SK-N-SH (cell line): ENCODE measurements at regions not wholly inside any gene's neighbourhood (a gene's known extent, or its start where the extent isn't known, plus 50 kb on each side); places are given as distances from the start of the nearest gene placed in this dataset.
"Not testable (repeated sequence)": the region's sequence is repeated elsewhere in the genome, so short reads cannot be mapped to it uniquely, and the experiment has no call there.

Source experiments
- CTCF ChIA-PET: fragments of 300-600, 350-600 bp; formaldehyde crosslinking; extraction: SDS; loops from one replicate; lab custom pipeline; 2021; lab: Yijun Ruan, JAX
- POLR2A ChIA-PET: fragments of 350-600 bp; sonication (Branson Sonifier 250); formaldehyde crosslinking; extraction: SDS; loops from one replicate; lab custom pipeline; 2020; ENCODE audit warnings: antibody characterized with exemption, inconsistent platforms; lab: Yijun Ruan, JAX
- DNase-seq: peaks from one replicate; pipeline ENCODE4 v3.0.0; 2012
- H2AFZ ChIP-seq: fragments of 200-600 bp; sonication (generic); 2 replicates; pipeline ENCODE4 v1.8.1; 2016; ENCODE audit warnings: antibody characterized with exemption, mild to moderate bottlenecking, low read depth
- H3F3A ChIP-seq: fragments of 200-600 bp; sonication (generic); replicated peaks from 2 replicates; pipeline ENCODE3; 2016; ENCODE audit warnings: antibody characterized with exemption, mild to moderate bottlenecking; ENCODE audit not compliant: insufficient read depth
- H3K27ac ChIP-seq, 2 experiments: fragments of 200-500 bp in 1 of 2; fragments of 200-600 bp in 1 of 2; sonication (Bioruptor generic) in 1 of 2; sonication (generic), shearing (Covaris generic) in 1 of 2; 2 replicates each; pipeline versions ENCODE4 v1.5.1 to v1.6.1; 2014 to 2016; ENCODE audit warnings: low read depth in 2 of 2, inconsistent platforms in 1 of 2, low read length in 1 of 2, mild to moderate bottlenecking in 1 of 2, mixed read lengths in 1 of 2
- H3K27me3 ChIP-seq: fragments of 200-600 bp; sonication (generic), shearing (Covaris generic); 2 replicates; pipeline ENCODE4 v1.6.1; 2016; ENCODE audit warnings: mixed run types; ENCODE audit not compliant: insufficient read depth
- H3K36me3 ChIP-seq, 2 experiments: fragments of 200-500 bp in 1 of 2; fragments of 200-600 bp in 1 of 2; sonication (Bioruptor generic) in 1 of 2; sonication (generic) in 1 of 2; replicated peaks in 1 of 2; 2 replicates each; pipeline versions ENCODE3 to v1.5.1; 2014 to 2016; ENCODE audit warnings: low read length in 1 of 2, mild to moderate bottlenecking in 1 of 2; ENCODE audit not compliant: insufficient read depth in 2 of 2, control insufficient read depth in 1 of 2
- H3K4me1 ChIP-seq, 2 experiments: fragments of 200-500 bp in 1 of 2; fragments of 200-600 bp in 1 of 2; sonication (Bioruptor generic) in 1 of 2; sonication (generic), shearing (Covaris generic) in 1 of 2; 2 replicates each; pipeline versions ENCODE4 v1.5.1 to v1.6.1; 2014 to 2016; ENCODE audit warnings: low read depth in 1 of 2, low read length in 1 of 2, mixed run types in 1 of 2; ENCODE audit not compliant: insufficient read depth in 2 of 2, control insufficient read depth in 1 of 2
- H3K4me2 ChIP-seq: fragments of 200-600 bp; sonication (generic), shearing (Covaris generic); 2 replicates; pipeline ENCODE4 v1.6.1; 2017; ENCODE audit warnings: mixed run types
- H3K4me3 ChIP-seq, 2 experiments: fragments of 200-500 bp in 1 of 2; fragments of 200-600 bp in 1 of 2; sonication (Bioruptor generic) in 1 of 2; sonication (generic), shearing (Covaris generic) in 1 of 2; 2 replicates each; pipeline versions ENCODE4 v1.5.1 to v1.8.1; 2014 to 2016; ENCODE audit warnings: low read depth in 2 of 2, inconsistent platforms in 1 of 2, low read length in 1 of 2, mild to moderate bottlenecking in 1 of 2, mixed read lengths in 1 of 2, moderate library complexity in 1 of 2
- H3K79me2 ChIP-seq: fragments of 200-600 bp; sonication (generic); 2 replicates; pipeline ENCODE4 v1.8.1; 2017; ENCODE audit warnings: mild to moderate bottlenecking; ENCODE audit not compliant: insufficient read depth
- H3K9ac ChIP-seq: fragments of 200-600 bp; sonication (generic); 2 replicates; pipeline ENCODE4 v1.6.1; 2017; ENCODE audit warnings: mixed run types
- H3K9me2 ChIP-seq: fragments of 200-600 bp; sonication (generic); 2 replicates; pipeline ENCODE4 v1.6.1; 2017; ENCODE audit warnings: mixed run types
- H3K9me3 ChIP-seq: fragments of 200-600 bp; sonication (generic); 2 replicates; pipeline ENCODE4 v1.6.1; 2017; ENCODE audit warnings: mixed run types, mild to moderate bottlenecking, moderate library complexity
- H4K20me1 ChIP-seq: fragments of 200-600 bp; sonication (generic); 2 replicates; pipeline ENCODE4 v1.6.1; 2017; ENCODE audit warnings: mild to moderate bottlenecking, mixed run types; ENCODE audit not compliant: insufficient read depth
- ELF1 ChIP-seq: IDR thresholded peaks from 2 replicates; pipeline ENCODE4 v1.4.0; 2012
- EP300 ChIP-seq, 2 experiments: IDR thresholded peaks; 2 replicates each; pipeline versions ENCODE4 v1.4.0 to v1.6.1; 2012; ENCODE audit warnings: borderline replicate concordance in 1 of 2, low read depth in 1 of 2, low read length in 1 of 2
- GABPA ChIP-seq: IDR thresholded peaks from 2 replicates; pipeline ENCODE4 v1.4.0; 2012; ENCODE audit warnings: low read depth, mild to moderate bottlenecking
- GATA2 ChIP-seq: sonication (generic); formaldehyde crosslinking; IDR thresholded peaks from 2 replicates; pipeline ENCODE4 v1.5.0; 2020; ENCODE audit warnings: mild to moderate bottlenecking, missing genetic modification reagents
- JUND ChIP-seq: IDR thresholded peaks from 2 replicates; pipeline ENCODE4 v1.4.0; 2012
- MXI1 ChIP-seq: IDR thresholded peaks from 2 replicates; pipeline ENCODE4 v1.6.1; 2012; ENCODE audit warnings: mild to moderate bottlenecking, low read depth, low read length, improper control_type of control experiment
- NFIC ChIP-seq: IDR thresholded peaks from 2 replicates; pipeline ENCODE4 v1.4.0; 2012; ENCODE audit warnings: borderline replicate concordance
- NRF1 ChIP-seq: IDR thresholded peaks from 2 replicates; pipeline ENCODE4 v1.6.1; 2012; ENCODE audit warnings: low read depth, mild to moderate bottlenecking, low read length
- PBX3 ChIP-seq: IDR thresholded peaks from 2 replicates; pipeline ENCODE4; 2012
- RCOR1 ChIP-seq: fragments of 150-350 bp; IDR thresholded peaks from 2 replicates; pipeline ENCODE4 v1.6.1; 2017; ENCODE audit warnings: antibody characterized with exemption, low read length
- REST ChIP-seq: IDR thresholded peaks from 2 replicates; pipeline ENCODE4 v1.6.1; 2012; ENCODE audit warnings: mild to moderate bottlenecking, low read depth, low read length, moderate library complexity
- RFX5 ChIP-seq: IDR thresholded peaks from 2 replicates; pipeline ENCODE4 v1.6.1; 2012; ENCODE audit warnings: mild to moderate bottlenecking, improper control_type of control experiment, low read length
- RXRA ChIP-seq: IDR thresholded peaks from 2 replicates; pipeline ENCODE4 v1.4.0; 2012; ENCODE audit warnings: low read depth, mild to moderate bottlenecking, borderline replicate concordance
- TCF12 ChIP-seq: IDR thresholded peaks from 2 replicates; pipeline ENCODE4 v1.4.0; 2012
- TEAD4 ChIP-seq: IDR thresholded peaks from 2 replicates; pipeline ENCODE4 v1.4.0; 2012; ENCODE audit warnings: mild to moderate bottlenecking, borderline replicate concordance; ENCODE audit not compliant: insufficient read depth
- USF2 ChIP-seq: fragments of 150-350 bp; IDR thresholded peaks from 2 replicates; pipeline ENCODE4 v1.6.1; 2017; ENCODE audit warnings: antibody characterized with exemption, low read length, low read depth, borderline replicate concordance
- YY1 ChIP-seq: IDR thresholded peaks from 2 replicates; pipeline ENCODE4 v1.4.0; 2012; ENCODE audit warnings: low read depth, mild to moderate bottlenecking
- ZBTB33 ChIP-seq: IDR thresholded peaks from 2 replicates; pipeline ENCODE4 v1.4.0; 2012; ENCODE audit warnings: low read depth, borderline replicate concordance
- WGBS: methylation state at CpG from one replicate; pipeline ENCODE4 v1.1.6; 2017; ENCODE audit warnings: low lambda C conversion rate; 5-methylcytosine and 5-hydroxymethylcytosine counted together

GRCh38 chr16:7772722-7773121, 440.1 kb downstream of the RBFOX1 start:
- CTCF ChIA-PET: no interaction called here
- H3K79me2 ChIP-seq: no peaks in the 10 kb centered on the region
- H3K9ac ChIP-seq: no peak overlapping the region
- 31% methylated on average over 8 of the region's 8 CpGs for WGBS
- no peaks in the 10 kb centered on the region for H3K36me3 ChIP-seq
- H4K20me1 ChIP-seq: no peaks in the 10 kb centered on the region
- H3K4me3 ChIP-seq: no peak overlapping the region
- no peaks in the 10 kb centered on the region for H3K27me3 ChIP-seq
- H3K4me2 ChIP-seq: no peak overlapping the region
- no peak for DNase-seq
- H3K4me1 ChIP-seq: no peaks in the 10 kb centered on the region
- POLR2A ChIA-PET: no interaction called here
- H3K9me2 ChIP-seq: no peaks in the 10 kb centered on the region
- no peak for TF ChIP-seq TEAD4
- no peak for TF ChIP-seq TCF12
- no peak for TF ChIP-seq NFIC
- no peak for TF ChIP-seq GATA2
- TF ChIP-seq RFX5: no peak
- no peak for TF ChIP-seq ELF1
- TF ChIP-seq GABPA: no peak
- TF ChIP-seq PBX3: no peak
- no peak for TF ChIP-seq MXI1
- TF ChIP-seq ZBTB33: no peak
- no peak for TF ChIP-seq USF2
- no peak for TF ChIP-seq JUND
- no peak for TF ChIP-seq RXRA
- TF ChIP-seq RCOR1: no peak
- no peak for TF ChIP-seq NRF1
- TF ChIP-seq REST: no peak
- no peak for TF ChIP-seq YY1
- TF ChIP-seq EP300 (IDR thresholded peaks at IDR 0.05; ENCODE audit: borderline replicate concordance in 1 of 2, low read depth in 1 of 2, low read length in 1 of 2): no peak
- H2AFZ ChIP-seq: no peak overlapping the region
- no peak overlapping the region for H3K27ac ChIP-seq
- H3F3A ChIP-seq: no peaks in the 10 kb centered on the region
- no peaks in the 10 kb centered on the region for H3K9me3 ChIP-seq

- H4K20me1 ChIP-seq, H3K4me3 ChIP-seq, H3K9me3 ChIP-seq, H3K4me2 ChIP-seq, H3F3A ChIP-seq, CTCF ChIA-PET, H3K27ac ChIP-seq, H3K4me1 ChIP-seq, H3K79me2 ChIP-seq, H3K9me2 ChIP-seq, H3K27me3 ChIP-seq, H3K9ac ChIP-seq, POLR2A ChIA-PET, H2AFZ ChIP-seq, DNase-seq, H3K36me3 ChIP-seq: not testable (repeated sequence)
- WGBS: 31% methylated on average over 6 of the region's 6 CpGs
Measured at GRCh38 chr16:7769091-7769490, 436.4 kb downstream of the RBFOX1 start.
